HL-60/S4 treated with retinoic acid at 250 ng/mL for 4 days and 3 days (cell line): ENCODE measurements at regions not wholly inside any gene's neighbourhood (a gene's known extent, or its start where the extent isn't known, plus 50 kb on each side); places are given as distances from the start of the nearest gene placed in this dataset.
"Not testable (repeated sequence)": the region's sequence is repeated elsewhere in the genome, so short reads cannot be mapped to it uniquely, and the experiment has no call there.

Source experiments
- in situ Hi-C: fragments of 300-500 bp; cut with MboI; formaldehyde crosslinking; loops from 2 replicates; pipeline ENCODE4 v1.7.0; 2022; ENCODE audit warnings: low sequenced_read_pairs

- in situ Hi-C loops: no loop called here
Observed at GRCh38 chr12:11978726-11979384, 91.9 kb upstream of the BCL2L14 start.

- in situ Hi-C loops: no loop called here
Observed at GRCh38 chr12:11980115-11980514, 90.6 kb upstream of the BCL2L14 start.

- in situ Hi-C loops: no loop called here
Observed at GRCh38 chr12:11981121-11981733, 89.5 kb upstream of the BCL2L14 start.

DNA sequence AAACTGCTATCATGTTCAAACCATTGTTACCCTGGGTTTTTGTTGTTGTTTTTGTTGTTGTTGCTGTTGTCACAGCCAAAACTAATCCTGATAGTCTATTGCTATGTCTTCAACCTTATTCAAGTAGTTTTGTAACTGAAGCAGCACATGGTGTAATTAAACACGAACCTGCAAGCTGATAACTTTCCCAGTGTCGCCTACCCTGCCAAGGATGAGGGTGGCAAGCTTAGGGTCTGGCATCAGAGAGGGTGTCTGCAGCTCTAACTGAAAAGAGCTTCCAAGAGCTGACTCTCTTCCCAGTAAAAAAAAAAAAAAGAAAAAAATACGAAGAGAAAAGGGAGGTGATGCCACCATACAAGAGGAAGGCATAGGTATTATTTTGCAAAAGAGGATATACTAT lies 86.3 kb upstream of the BCL2L14 start:
- in situ Hi-C loops: no loop called here

- in situ Hi-C loops: no loop called here
Observed at GRCh38 chr12:11986165-11986564, 84.6 kb upstream of the BCL2L14 start.

DNA sequence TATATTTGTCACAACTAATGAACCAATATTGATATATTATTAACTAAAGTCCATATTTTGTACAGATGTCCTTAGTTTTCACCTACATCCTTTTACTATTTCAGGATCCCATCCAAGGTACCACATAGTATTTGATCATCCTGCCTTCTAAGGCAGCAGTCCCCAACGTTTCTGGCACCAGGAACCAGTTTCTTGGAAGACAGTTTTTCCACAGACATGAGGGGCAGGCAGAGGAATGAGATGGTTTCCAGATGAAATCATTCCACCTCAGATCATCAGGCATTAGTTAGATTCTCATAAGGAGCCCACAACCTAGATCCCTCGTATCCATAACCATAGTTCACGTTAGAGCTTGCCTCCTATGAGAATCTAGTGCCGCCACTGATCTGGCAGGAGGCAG lies 82.8 kb upstream of the BCL2L14 start:
- in situ Hi-C loops: no loop called here

GRCh38 chr12:11991604-11992003 lies 79.1 kb upstream of the BCL2L14 start:
- in situ Hi-C loops: no loop called here

DNA sequence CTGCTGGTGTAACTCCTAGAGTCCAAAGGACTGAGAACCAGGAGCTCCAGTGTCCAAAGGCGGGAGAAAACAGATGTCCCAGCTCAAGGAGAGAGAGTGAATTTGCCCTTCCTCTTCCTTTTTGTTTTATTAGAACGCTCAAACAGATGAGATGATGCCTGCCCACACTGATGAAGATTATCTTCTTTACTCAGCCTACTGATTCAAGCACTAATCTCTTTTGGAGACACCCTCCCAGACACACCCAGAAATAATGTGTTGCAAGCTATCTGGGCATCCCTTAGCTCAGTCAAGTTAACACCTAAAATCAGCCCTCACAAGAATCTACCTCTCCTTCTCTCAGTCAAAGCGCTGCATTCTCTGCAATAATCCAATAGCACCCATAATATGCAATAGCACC lies 78.2 kb upstream of the BCL2L14 start:
- in situ Hi-C loops: no loop called here

DNA sequence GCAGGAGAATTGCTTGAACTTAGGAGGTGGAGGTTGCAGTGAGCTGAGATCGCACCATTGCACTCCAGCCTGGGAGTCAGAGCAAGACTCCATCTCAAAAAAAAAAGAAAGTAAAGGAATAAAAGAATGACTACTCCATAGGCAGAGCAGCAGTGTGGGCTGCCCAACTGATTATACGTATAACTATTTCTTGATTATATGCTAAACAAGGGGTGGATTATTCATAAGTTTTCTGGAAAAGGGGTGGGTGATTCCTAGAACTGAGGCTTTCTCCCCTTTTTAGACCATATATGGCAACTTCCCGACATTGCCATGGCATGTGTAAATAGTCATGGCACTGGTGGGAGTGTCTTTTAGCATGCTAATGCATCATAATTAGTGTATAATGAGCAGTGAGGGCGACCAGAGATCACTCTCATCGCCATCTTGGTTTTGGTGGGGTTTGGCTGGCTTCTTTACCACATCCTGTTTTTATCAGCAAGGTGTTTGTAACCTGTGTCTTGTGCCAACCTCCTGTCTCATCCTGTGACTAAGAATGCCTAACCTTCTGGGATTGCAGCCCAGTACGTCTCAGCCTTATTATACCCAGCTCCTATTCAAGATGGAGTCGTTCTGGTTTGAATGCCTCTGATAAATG lies 72.3 kb upstream of the BCL2L14 start:
- in situ Hi-C loops: not testable (repeated sequence)

- in situ Hi-C loops: no loop called here
Observed at GRCh38 chr12:11998944-11999315, 71.8 kb upstream of the BCL2L14 start.

DNA sequence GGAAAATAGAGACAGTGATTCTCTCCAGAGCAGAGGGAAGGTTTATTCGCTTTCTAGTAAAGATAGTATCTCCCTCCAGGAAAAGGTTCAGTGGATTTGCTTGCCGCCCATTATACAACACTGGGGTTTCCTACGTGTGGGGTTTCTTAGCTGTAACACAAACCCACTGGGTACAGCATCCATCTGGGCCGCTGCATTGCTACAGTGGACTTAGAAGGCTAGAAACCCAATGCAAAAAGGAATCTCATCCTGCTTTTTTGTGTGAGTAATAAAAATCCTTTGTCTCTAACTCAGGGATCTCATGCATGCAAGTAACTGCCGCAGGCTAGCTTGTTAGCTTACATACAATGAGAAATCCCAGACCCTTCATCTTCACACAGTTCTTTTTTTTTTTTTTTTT lies 67.1 kb upstream of the BCL2L14 start:
- in situ Hi-C loops: no loop called here

- in situ Hi-C loops: no loop called here
Observed at GRCh38 chr12:12004524-12004923, 66.2 kb upstream of the BCL2L14 start.

- in situ Hi-C loops: no loop called here
Observed at GRCh38 chr12:12007001-12007712, 63.6 kb upstream of the BCL2L14 start.

DNA sequence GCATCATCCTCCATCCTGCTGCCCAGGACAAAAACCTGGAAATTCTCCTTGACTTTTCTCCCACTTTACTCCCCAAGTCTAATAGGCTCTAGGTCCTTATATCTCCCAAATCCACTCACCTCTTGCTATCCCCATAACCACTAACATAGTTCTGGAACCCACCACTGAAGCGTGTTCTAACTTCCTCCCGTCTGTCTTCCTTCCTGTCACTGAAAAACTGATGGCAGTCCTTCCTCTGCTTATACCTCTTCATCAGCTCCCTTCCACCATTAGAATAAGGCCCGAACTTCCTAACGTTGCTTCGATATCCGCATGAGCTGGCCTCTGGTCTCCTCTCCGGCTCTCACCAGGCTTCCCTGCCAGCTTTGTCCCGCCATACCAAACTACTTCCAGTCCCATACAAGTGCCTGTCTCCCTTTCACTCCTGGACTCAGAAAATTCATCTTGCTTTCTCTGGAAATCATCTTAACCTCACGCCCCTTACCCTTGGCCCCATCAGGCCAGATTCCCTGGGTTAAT lies 63.0 kb upstream of the BCL2L14 start:
- in situ Hi-C loops: no loop called here

GRCh38 chr12:12008232-12008850 lies 62.4 kb upstream of the BCL2L14 start:
- in situ Hi-C loops: no loop called here

- in situ Hi-C loops: no loop called here
Observed at GRCh38 chr12:12008931-12009611, 61.7 kb upstream of the BCL2L14 start.

DNA sequence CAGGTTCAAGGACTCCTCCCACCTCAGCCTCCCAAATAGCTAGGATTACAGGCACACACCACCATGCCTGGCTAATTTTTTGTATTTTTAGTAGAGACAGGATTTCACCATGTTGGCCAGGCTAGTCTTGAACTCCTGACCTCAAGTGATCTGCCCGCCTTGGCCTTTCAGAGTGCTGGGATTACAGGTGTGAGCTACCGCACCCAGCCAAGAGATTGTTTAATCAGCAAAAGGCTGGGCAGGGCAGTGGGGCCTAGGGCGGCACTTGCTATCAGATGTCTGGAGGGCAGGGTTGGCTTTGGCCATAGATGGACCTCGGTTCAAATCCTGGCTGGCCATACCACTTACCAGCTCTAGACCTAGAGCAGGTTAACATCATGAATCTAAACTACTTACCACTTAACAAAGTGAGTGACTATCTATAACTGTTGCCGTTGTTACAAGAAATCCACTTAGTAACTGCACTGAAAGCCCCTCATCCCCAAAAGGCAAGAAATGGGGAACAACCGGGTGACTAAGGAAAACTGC lies 60.9 kb upstream of the BCL2L14 start:
- in situ Hi-C loops: not testable (repeated sequence)

GRCh38 chr12:12010277-12011039 lies 60.3 kb upstream of the BCL2L14 start:
- in situ Hi-C loops: no loop called here

GRCh38 chr12:12011880-12012260 lies 58.9 kb upstream of the BCL2L14 start:
- in situ Hi-C loops: no loop called here
